Right lobe of liver (tissue), 4 donors: ENCODE measurements at regions not wholly inside any gene's neighbourhood (a gene's known extent, or its start where the extent isn't known, plus 50 kb on each side); places are given as distances from the start of the nearest gene placed in this dataset.

Experiments
- POLR2A ChIP-seq: fragments of 450-650 bp; IDR thresholded peaks from one replicate; pipeline ENCODE4 v1.6.1; 2017; ENCODE audit warnings: antibody characterized with exemption, mild to moderate bottlenecking
- TF ChIP-seq, protein P1 (sequence below), 4 donors: fragments of 200-600 bp in 3 of 4; fragments of 450-650 bp in 1 of 4; IDR thresholded peaks; one replicate each; pipeline versions ENCODE4 v1.5.1 to v1.8.0; 2016 to 2022; ENCODE audit warnings: antibody characterized with exemption in 4 of 4, mild to moderate bottlenecking in 2 of 4
- donor health status: DM: no; HTN: no; CAD: no.
- donor health status: DM: no; HTN: no; CAD: no.
- donor health status: DM: no; HTN: yes; CAD: no.

GRCh38 chr1:208600456-208601190 lies 356.4 kb upstream of the PLXNA2 start:
- TF ChIP-seq, protein P1, sequence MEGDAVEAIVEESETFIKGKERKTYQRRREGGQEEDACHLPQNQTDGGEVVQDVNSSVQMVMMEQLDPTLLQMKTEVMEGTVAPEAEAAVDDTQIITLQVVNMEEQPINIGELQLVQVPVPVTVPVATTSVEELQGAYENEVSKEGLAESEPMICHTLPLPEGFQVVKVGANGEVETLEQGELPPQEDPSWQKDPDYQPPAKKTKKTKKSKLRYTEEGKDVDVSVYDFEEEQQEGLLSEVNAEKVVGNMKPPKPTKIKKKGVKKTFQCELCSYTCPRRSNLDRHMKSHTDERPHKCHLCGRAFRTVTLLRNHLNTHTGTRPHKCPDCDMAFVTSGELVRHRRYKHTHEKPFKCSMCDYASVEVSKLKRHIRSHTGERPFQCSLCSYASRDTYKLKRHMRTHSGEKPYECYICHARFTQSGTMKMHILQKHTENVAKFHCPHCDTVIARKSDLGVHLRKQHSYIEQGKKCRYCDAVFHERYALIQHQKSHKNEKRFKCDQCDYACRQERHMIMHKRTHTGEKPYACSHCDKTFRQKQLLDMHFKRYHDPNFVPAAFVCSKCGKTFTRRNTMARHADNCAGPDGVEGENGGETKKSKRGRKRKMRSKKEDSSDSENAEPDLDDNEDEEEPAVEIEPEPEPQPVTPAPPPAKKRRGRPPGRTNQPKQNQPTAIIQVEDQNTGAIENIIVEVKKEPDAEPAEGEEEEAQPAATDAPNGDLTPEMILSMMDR (IDR thresholded peaks at IDR 0.05), result no peak
- no peak for TF ChIP-seq POLR2A
